ENCODE measurements at regions not wholly inside any gene's neighbourhood (a gene's known extent, or its start where the extent isn't known, plus 50 kb on each side); places are given as distances from the start of the nearest gene placed in this dataset.

- DNase-seq, result no peak
Observed at GRCh38 chr11:116527180-116527991, 245.4 kb downstream of the BUD13 start.

- DNase-seq, result no peak
Observed at GRCh38 chr11:116525961-116526495, 246.8 kb downstream of the BUD13 start.

- DNase-seq, result no peak
Observed at GRCh38 chr11:116519499-116519898, 253.3 kb downstream of the BUD13 start.

GRCh38 chr11:116518141-116518540, 254.6 kb downstream of the BUD13 start:
- DNase-seq, result no peak

- no peak for DNase-seq
Observed at GRCh38 chr11:116517584-116517983, 255.2 kb downstream of the BUD13 start.

GRCh38 chr11:116517077-116517476, 255.7 kb downstream of the BUD13 start:
- DNase-seq, result no peak

GRCh38 chr11:116515664-116516184, 257.1 kb downstream of the BUD13 start:
- DNase-seq, result no peak

GRCh38 chr11:116513894-116514293, 258.9 kb downstream of the BUD13 start:
- DNase-seq, result no peak

- DNase-seq, result no peak
Observed at GRCh38 chr11:116513278-116513823, 259.4 kb downstream of the BUD13 start.

GRCh38 chr11:116512841-116513240, 259.9 kb downstream of the BUD13 start:
- no peak for DNase-seq

- DNase-seq, result no peak
Observed at GRCh38 chr11:116511684-116512083, 261.1 kb downstream of the BUD13 start.

GRCh38 chr11:116510886-116511650, 261.7 kb downstream of the BUD13 start:
- DNase-seq, result no peak

GRCh38 chr11:116510166-116510565, 262.6 kb downstream of the BUD13 start:
- DNase-seq, result no peak

GRCh38 chr11:116509551-116509950, 263.2 kb downstream of the BUD13 start:
- DNase-seq, result no peak

GRCh38 chr11:116507849-116508695, 264.7 kb downstream of the BUD13 start:
- DNase-seq, result no peak

- DNase-seq, result no peak
Observed at GRCh38 chr11:116507016-116507415, 265.8 kb downstream of the BUD13 start.

- no peak for DNase-seq
Observed at GRCh38 chr11:116506263-116506825, 266.4 kb downstream of the BUD13 start.

GRCh38 chr11:116505298-116506262, 267.2 kb downstream of the BUD13 start:
- DNase-seq, result no peak

- DNase-seq, result no peak
Observed at GRCh38 chr11:116504541-116505297, 268.1 kb downstream of the BUD13 start.

Measured in HCEC 1CT (cell line).